HepG2 (cell line): ENCODE measurements at regions not wholly inside any gene's neighbourhood (a gene's known extent, or its start where the extent isn't known, plus 50 kb on each side); places are given as distances from the start of the nearest gene placed in this dataset.

Experiments
- ATAC-seq: fragments of 200-7000 bp; cut with Tn5 transposase; 3 replicates; pipeline ENCODE4 v1.9.1; 2020; ENCODE audit warnings: mild to moderate bottlenecking, moderate library complexity
- BruUV-seq: library from RNA; stranded (reverse); fragments of 400-500 nt; replicated peaks from 2 replicates; lab custom pipeline; 2021; lab: Mats Ljungman, UMichigan
- CTCF ChIA-PET: fragments of 300-600 bp; formaldehyde crosslinking; extraction: SDS; loops from one replicate; lab custom pipeline; 2021; ENCODE audit warnings: low total read pairs, inconsistent platforms, low intra/inter-chr PET ratio; lab: Yijun Ruan, JAX
- POLR2A ChIA-PET: fragments of 350-600 bp; sonication (Branson Sonifier 250); formaldehyde crosslinking; loops from one replicate; lab custom pipeline; 2020; ENCODE audit warnings: antibody characterized with exemption, inconsistent platforms; lab: Yijun Ruan, JAX
- DNase-seq: peaks from one replicate; pipeline ENCODE4 v3.0.0-alpha.2; 2015; ENCODE audit warnings: low spot score
- FAIRE-seq: peaks from 3 replicates; lab custom pipeline; 2011; peaks lifted over from hg19 to GRCh38; lab: Jason Lieb, UNC
- H2AFZ ChIP-seq: one replicate; pipeline ENCODE4 v1.6.1; 2011; ENCODE audit warnings: low read length, inconsistent platforms
- H3K27ac ChIP-seq: fragments of 300-600 bp; 3 replicates; pipeline ENCODE4 v1.8.0; 2011; ENCODE audit warnings: mixed run types, mild to moderate bottlenecking, mixed read lengths, low read length, inconsistent platforms; ENCODE audit not compliant: insufficient read depth; ENCODE audit errors: extremely low read length
- H3K27me3 ChIP-seq, 2 experiments: fragments of 200-600 bp in 1 of 2; 2 replicates in 1 of 2; 3 replicates in 1 of 2; pipeline versions ENCODE4 v1.6.0 to v1.8.0; 2011; ENCODE audit warnings: low read length in 2 of 2, mild to moderate bottlenecking in 2 of 2, moderate library complexity in 2 of 2, inconsistent platforms in 1 of 2; ENCODE audit not compliant: insufficient read depth in 2 of 2, control insufficient read depth in 1 of 2
- H3K36me3 ChIP-seq, 2 experiments: fragments of 200-600 bp in 1 of 2; replicated peaks in 1 of 2; 2 replicates in 1 of 2; 3 replicates in 1 of 2; pipeline versions ENCODE4 v1.5.1 to v1.8.0; 2011; ENCODE audit warnings: low read length in 2 of 2, inconsistent platforms in 1 of 2; ENCODE audit not compliant: insufficient read depth in 2 of 2, control insufficient read depth in 1 of 2
- H3K4me1 ChIP-seq: 2 replicates; pipeline ENCODE4 v1.5.1; 2012; ENCODE audit warnings: low read length, inconsistent platforms; ENCODE audit not compliant: insufficient read depth
- H3K4me2 ChIP-seq: 2 replicates; pipeline ENCODE4 v1.6.0; 2011; ENCODE audit warnings: low read depth, low read length, inconsistent platforms
- H3K4me3 ChIP-seq, 3 experiments: fragments of 200-600 bp in 1 of 3; sonication (generic), shearing (Covaris generic) in 1 of 3; replicated peaks in 1 of 3; 2 replicates each; pipeline ENCODE4 v1.5.1; 2011 to 2016; ENCODE audit warnings: low read length in 3 of 3, inconsistent platforms in 2 of 3, low read depth in 2 of 3, mild to moderate bottlenecking in 2 of 3, control low read depth in 1 of 3, mixed read lengths in 1 of 3; ENCODE audit not compliant: insufficient read depth in 1 of 3
- H3K79me2 ChIP-seq: one replicate; pipeline ENCODE4 v1.6.1; 2011; ENCODE audit warnings: low read length, inconsistent platforms; ENCODE audit not compliant: insufficient read depth
- H3K9ac ChIP-seq: 2 replicates; pipeline ENCODE4 v1.6.0; 2011; ENCODE audit warnings: mild to moderate bottlenecking, low read depth, low read length, inconsistent platforms; ENCODE audit not compliant: insufficient read depth
- H3K9me3 ChIP-seq: 2 replicates; pipeline ENCODE4 v1.5.1; 2012; ENCODE audit warnings: mild to moderate bottlenecking, low read length
- H4K20me1 ChIP-seq: 2 replicates; pipeline ENCODE4 v1.6.0; 2011; ENCODE audit warnings: inconsistent platforms, mild to moderate bottlenecking, low read length, moderate library complexity; ENCODE audit not compliant: insufficient read depth
- ELF3 ChIP-seq: IDR thresholded peaks from 2 replicates; pipeline ENCODE4 v1.6.1; 2016; ENCODE audit warnings: missing genetic modification reagents, missing compliant biosample characterization
- EP300 ChIP-seq, 3 experiments: sonication (generic) in 1 of 3; formaldehyde crosslinking in 1 of 3; IDR thresholded peaks; 2 replicates each; pipeline versions ENCODE4 v1.5.1 to v1.6.1; 2011 to 2020; ENCODE audit warnings: low read depth in 2 of 3, low read length in 2 of 3, borderline replicate concordance in 1 of 3, improper control_type of control experiment in 1 of 3, mild to moderate bottlenecking in 1 of 3, missing genetic modification reagents in 1 of 3, moderate library complexity in 1 of 3
- FOXA1 ChIP-seq, 2 experiments: fragments of 450-650 bp in 1 of 2; sonication (generic) in 1 of 2; formaldehyde crosslinking in 1 of 2; IDR thresholded peaks; 2 replicates each; pipeline versions ENCODE4 v1.4.0 to v1.6.1; 2016 to 2020; ENCODE audit warnings: missing genetic modification reagents in 1 of 2
- FOXA3 ChIP-seq: IDR thresholded peaks from 2 replicates; pipeline ENCODE4 v1.6.1; 2016; ENCODE audit warnings: missing genetic modification reagents, missing compliant biosample characterization
- KDM5A ChIP-seq: fragments of 200-600 bp; sonication (generic); IDR thresholded peaks from 2 replicates; pipeline ENCODE4 v1.7.0; 2018; ENCODE audit warnings: antibody characterized with exemption, mild to moderate bottlenecking, low read length, borderline replicate concordance
- NFKB2 ChIP-seq: sonication (generic); formaldehyde crosslinking; IDR thresholded peaks from 2 replicates; pipeline ENCODE4 v1.4.0; 2020; ENCODE audit warnings: missing genetic modification reagents, borderline replicate concordance
- ZNF17 ChIP-seq: sonication (generic); formaldehyde crosslinking; IDR thresholded peaks from 2 replicates; pipeline ENCODE4 v1.5.0; 2020; ENCODE audit warnings: mild to moderate bottlenecking, missing genetic modification reagents
- ZNF350 ChIP-seq: sonication (generic); formaldehyde crosslinking; IDR thresholded peaks from 2 replicates; pipeline ENCODE4 v1.4.0; 2020; ENCODE audit warnings: mild to moderate bottlenecking, low read depth, missing genetic modification reagents, borderline replicate concordance
- WGBS: methylation state at CpG from one replicate; pipeline ENCODE4 v1.1.6; 2017; ENCODE audit warnings: low lambda C conversion rate; 5-methylcytosine and 5-hydroxymethylcytosine counted together
- in situ Hi-C: cut with HindIII; loops from 2 replicates; pipeline ENCODE4 v1.10.0; 2017; ENCODE audit warnings: low pct_unique_long_range_greater_than_20kb; ENCODE audit not compliant: extremely low pct_ligation_motif_present
- intact Hi-C: fragments of 100-400 bp; cut with micrococcal nuclease; formaldehyde crosslinking; loops from one replicate; pipeline ENCODE4 v1.10.0; 2022; ENCODE audit not compliant: unreplicated experiment
- TF ChIP-seq, protein P1 (sequence below): sonication (generic); formaldehyde crosslinking; conservative IDR thresholded peaks from 2 replicates; pipeline ENCODE4 v1.4.0; 2020; ENCODE audit warnings: missing genetic modification reagents
- TF ChIP-seq, protein P2 (sequence below): sonication (generic); formaldehyde crosslinking; IDR thresholded peaks from 2 replicates; pipeline ENCODE4 v1.5.0; 2020; ENCODE audit warnings: mild to moderate bottlenecking, missing genetic modification reagents, borderline replicate concordance

DNA sequence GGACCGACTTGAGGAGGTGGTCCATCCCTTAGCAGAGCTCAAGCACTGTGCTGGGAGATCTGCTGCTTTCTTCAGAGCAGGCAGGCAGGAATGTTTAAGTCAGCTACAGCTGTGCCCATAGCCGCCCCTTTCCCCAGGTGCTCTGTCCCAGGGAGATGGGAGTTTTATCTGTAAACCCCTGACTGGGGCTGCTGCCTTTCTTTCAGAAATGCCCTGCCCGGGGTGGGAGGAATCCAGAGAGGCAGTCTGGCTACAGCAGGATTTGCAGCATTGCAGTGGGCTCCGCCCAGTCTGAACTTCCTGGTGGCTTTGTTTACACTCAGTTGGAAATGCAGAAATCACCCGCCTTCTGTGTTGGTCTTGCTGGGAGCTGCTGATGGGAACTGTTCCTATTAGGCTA lies 51.2 kb upstream of the SEMA3A start:
- DNase-seq (peak; percentile 14), FAIRE-seq (no peak), ATAC-seq (peak; percentile 85)
- no peaks in the 10 kb centered on the region for H3K36me3 ChIP-seq
- no peak overlapping the region for H2AFZ ChIP-seq
- POLR2A ChIA-PET: no interaction called here
- no peaks in the 10 kb centered on the region for H3K9me3 ChIP-seq
- no peak for TF ChIP-seq FOXA1 (IDR thresholded peaks at IDR 0.05)
- peak; percentile 39; the same call in 1 of the 2 replicates for TF ChIP-seq FOXA1 (CRISPR knock-in tag; IDR thresholded peaks at IDR 0.05)
- TF ChIP-seq ZNF350 (CRISPR knock-in tag): no peak
- TF ChIP-seq NFKB2 (CRISPR knock-in tag): no peak
- peak; percentile 42; the same call in 1 of the 2 replicates for TF ChIP-seq FOXA3 (CRISPR knock-in tag)
- peak; percentile 91; the same call in 1 of the 2 replicates for TF ChIP-seq ZNF17 (CRISPR knock-in tag)
- TF ChIP-seq KDM5A: no peak
- no peak for TF ChIP-seq EP300 (IDR thresholded peaks at IDR 0.05; ENCODE audit: low read depth in 2 of 2, low read length in 2 of 2)
- no peak for TF ChIP-seq EP300 (CRISPR knock-in tag; IDR thresholded peaks at IDR 0.05; ENCODE audit: borderline replicate concordance)
- TF ChIP-seq, protein P1, sequence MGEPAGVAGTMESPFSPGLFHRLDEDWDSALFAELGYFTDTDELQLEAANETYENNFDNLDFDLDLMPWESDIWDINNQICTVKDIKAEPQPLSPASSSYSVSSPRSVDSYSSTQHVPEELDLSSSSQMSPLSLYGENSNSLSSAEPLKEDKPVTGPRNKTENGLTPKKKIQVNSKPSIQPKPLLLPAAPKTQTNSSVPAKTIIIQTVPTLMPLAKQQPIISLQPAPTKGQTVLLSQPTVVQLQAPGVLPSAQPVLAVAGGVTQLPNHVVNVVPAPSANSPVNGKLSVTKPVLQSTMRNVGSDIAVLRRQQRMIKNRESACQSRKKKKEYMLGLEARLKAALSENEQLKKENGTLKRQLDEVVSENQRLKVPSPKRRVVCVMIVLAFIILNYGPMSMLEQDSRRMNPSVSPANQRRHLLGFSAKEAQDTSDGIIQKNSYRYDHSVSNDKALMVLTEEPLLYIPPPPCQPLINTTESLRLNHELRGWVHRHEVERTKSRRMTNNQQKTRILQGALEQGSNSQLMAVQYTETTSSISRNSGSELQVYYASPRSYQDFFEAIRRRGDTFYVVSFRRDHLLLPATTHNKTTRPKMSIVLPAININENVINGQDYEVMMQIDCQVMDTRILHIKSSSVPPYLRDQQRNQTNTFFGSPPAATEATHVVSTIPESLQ (CRISPR knock-in tag): no peak
- TF ChIP-seq ELF3 (CRISPR knock-in tag): peak; percentile 28; the same call in 1 of the 2 replicates
- TF ChIP-seq, protein P2, sequence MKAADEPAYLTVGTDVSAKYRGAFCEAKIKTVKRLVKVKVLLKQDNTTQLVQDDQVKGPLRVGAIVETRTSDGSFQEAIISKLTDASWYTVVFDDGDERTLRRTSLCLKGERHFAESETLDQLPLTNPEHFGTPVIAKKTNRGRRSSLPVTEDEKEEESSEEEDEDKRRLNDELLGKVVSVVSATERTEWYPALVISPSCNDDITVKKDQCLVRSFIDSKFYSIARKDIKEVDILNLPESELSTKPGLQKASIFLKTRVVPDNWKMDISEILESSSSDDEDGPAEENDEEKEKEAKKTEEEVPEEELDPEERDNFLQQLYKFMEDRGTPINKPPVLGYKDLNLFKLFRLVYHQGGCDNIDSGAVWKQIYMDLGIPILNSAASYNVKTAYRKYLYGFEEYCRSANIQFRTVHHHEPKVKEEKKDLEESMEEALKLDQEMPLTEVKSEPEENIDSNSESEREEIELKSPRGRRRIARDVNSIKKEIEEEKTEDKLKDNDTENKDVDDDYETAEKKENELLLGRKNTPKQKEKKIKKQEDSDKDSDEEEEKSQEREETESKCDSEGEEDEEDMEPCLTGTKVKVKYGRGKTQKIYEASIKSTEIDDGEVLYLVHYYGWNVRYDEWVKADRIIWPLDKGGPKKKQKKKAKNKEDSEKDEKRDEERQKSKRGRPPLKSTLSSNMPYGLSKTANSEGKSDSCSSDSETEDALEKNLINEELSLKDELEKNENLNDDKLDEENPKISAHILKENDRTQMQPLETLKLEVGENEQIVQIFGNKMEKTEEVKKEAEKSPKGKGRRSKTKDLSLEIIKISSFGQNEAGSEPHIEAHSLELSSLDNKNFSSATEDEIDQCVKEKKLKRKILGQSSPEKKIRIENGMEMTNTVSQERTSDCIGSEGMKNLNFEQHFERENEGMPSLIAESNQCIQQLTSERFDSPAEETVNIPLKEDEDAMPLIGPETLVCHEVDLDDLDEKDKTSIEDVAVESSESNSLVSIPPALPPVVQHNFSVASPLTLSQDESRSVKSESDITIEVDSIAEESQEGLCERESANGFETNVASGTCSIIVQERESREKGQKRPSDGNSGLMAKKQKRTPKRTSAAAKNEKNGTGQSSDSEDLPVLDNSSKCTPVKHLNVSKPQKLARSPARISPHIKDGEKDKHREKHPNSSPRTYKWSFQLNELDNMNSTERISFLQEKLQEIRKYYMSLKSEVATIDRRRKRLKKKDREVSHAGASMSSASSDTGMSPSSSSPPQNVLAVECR (CRISPR knock-in tag): no peak
- no TSS peak for BruUV-seq
- H3K27me3 ChIP-seq: no peaks in the 10 kb centered on the region
- H3K4me2 ChIP-seq: no peak overlapping the region
- H3K9ac ChIP-seq: no peak overlapping the region
- intact Hi-C loops (no loop called here), in situ Hi-C loops (no loop called here)
- no peaks in the 10 kb centered on the region for H3K79me2 ChIP-seq
- H3K27ac ChIP-seq: no peak overlapping the region
- no peak overlapping the region for H3K4me3 ChIP-seq
- WGBS: 0% methylated on average over 1 of the region's 5 CpGs
- H4K20me1 ChIP-seq: no peaks in the 10 kb centered on the region
- no peaks in the 10 kb centered on the region for H3K4me1 ChIP-seq
- CTCF ChIA-PET: no interaction called here
